LHCN-M2 (cell line): ENCODE measurements at regions not wholly inside any gene's neighbourhood (a gene's known extent, or its start where the extent isn't known, plus 50 kb on each side); places are given as distances from the start of the nearest gene placed in this dataset.

Experiments
- DNase-seq: peaks from one replicate; pipeline ENCODE4 v3.0.0-alpha.2; 2012; ENCODE audit warnings: low read depth

- no peak for DNase-seq
These were observed 238.4 kb upstream of the JUN start for GRCh38 chr1:59022199-59022598.

- DNase-seq: no peak
These were observed 239.0 kb upstream of the JUN start for GRCh38 chr1:59022799-59023198.

- no peak for DNase-seq
These were observed 241.4 kb upstream of the JUN start for GRCh38 chr1:59025201-59025600.

- DNase-seq: no peak
These were observed 242.1 kb upstream of the JUN start for GRCh38 chr1:59025898-59026426.

- DNase-seq: peak; percentile 51
These were observed 242.7 kb upstream of the JUN start for GRCh38 chr1:59026472-59026948.

- DNase-seq: no peak
These were observed 243.3 kb upstream of the JUN start for GRCh38 chr1:59027177-59027576.

- no peak for DNase-seq
These were observed 244.2 kb upstream of the JUN start for GRCh38 chr1:59028048-59028447.

GRCh38 chr1:59029411-59030167, 245.7 kb upstream of the JUN start:
- peak; percentile 37 for DNase-seq

GRCh38 chr1:59032228-59032627, 248.4 kb upstream of the JUN start:
- no peak for DNase-seq

- no peak for DNase-seq
These were observed 249.9 kb upstream of the JUN start for GRCh38 chr1:59033761-59034160.

GRCh38 chr1:59034925-59035324, 251.1 kb upstream of the JUN start:
- no peak for DNase-seq

- DNase-seq: no peak
These were observed 255.7 kb upstream of the JUN start for GRCh38 chr1:59039551-59039950.

GRCh38 chr1:59040486-59040885, 256.4 kb upstream of the FGGY start:
- no peak for DNase-seq

- no peak for DNase-seq
These were observed 255.1 kb upstream of the FGGY start for GRCh38 chr1:59041646-59042277.

- DNase-seq: peak; percentile 81
These were observed 253.1 kb upstream of the FGGY start for GRCh38 chr1:59043796-59044195.

GRCh38 chr1:59044535-59045121, 252.3 kb upstream of the FGGY start:
- DNase-seq: no peak

- no peak for DNase-seq
These were observed 251.8 kb upstream of the FGGY start for GRCh38 chr1:59045137-59045536.

GRCh38 chr1:59045636-59046035, 251.3 kb upstream of the FGGY start:
- no peak for DNase-seq

- DNase-seq: no peak
These were observed 250.8 kb upstream of the FGGY start for GRCh38 chr1:59046134-59046533.

- DNase-seq: no peak
These were observed 250.2 kb upstream of the FGGY start for GRCh38 chr1:59046730-59047157.

- DNase-seq: no peak
These were observed 245.9 kb upstream of the FGGY start for GRCh38 chr1:59051007-59051406.

GRCh38 chr1:59052166-59052590, 244.7 kb upstream of the FGGY start:
- DNase-seq: no peak

- no peak for DNase-seq
These were observed 242.7 kb upstream of the FGGY start for GRCh38 chr1:59054172-59054571.
